ENCODE measurements at regions not wholly inside any gene's neighbourhood (a gene's known extent, or its start where the extent isn't known, plus 50 kb on each side); places are given as distances from the start of the nearest gene placed in this dataset.
"Not testable (repeated sequence)": the region's sequence is repeated elsewhere in the genome, so short reads cannot be mapped to it uniquely, and the experiment has no call there.

DNA sequence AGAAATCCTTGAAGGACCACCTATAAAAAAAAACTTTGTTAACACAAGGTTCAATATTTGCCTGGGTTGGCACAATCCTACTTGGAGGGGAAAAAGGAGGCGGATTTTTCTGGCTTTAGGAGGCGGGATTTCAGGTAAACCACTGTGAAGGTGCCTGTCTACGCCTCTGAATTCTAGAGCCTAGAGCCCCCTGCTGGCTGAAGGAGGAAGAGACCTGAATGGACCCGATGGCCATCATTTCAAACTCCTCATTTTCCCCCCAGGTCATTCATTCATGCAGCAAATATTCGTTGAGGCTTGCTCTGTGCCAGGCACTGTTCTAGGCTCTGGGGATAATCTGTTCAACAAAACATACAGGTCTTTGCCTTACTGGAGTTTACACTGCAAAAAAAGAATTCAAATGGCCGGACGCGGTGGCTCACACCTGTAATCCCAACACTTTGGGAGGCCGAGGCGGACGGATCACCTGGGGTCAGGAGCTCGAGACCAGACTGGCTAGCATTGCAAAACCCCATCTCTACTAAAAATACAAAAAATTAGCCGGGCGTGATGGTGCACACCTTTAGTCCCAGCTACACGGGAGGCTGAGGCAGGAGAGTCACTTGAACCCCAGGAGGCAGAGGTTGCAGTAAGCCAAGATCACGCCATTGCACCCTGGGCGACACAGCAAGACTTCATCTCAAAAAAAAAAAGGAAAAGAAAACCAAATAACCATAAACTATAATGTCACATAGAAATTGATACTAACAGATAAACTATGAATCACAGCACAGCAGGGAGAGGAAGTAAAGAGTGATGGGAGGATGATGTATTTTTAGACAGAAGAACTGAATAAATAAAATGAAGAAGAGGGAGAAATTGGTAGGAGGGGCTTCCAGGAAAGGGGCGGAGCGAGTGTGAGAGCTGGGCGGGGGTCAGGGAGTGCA lies 90.1 kb upstream of the NFE2L3 start:
- FAIRE-seq (peak; percentile 48), DNase-seq (ENCODE audit: low spot score) (peak; percentile 52)

DNA sequence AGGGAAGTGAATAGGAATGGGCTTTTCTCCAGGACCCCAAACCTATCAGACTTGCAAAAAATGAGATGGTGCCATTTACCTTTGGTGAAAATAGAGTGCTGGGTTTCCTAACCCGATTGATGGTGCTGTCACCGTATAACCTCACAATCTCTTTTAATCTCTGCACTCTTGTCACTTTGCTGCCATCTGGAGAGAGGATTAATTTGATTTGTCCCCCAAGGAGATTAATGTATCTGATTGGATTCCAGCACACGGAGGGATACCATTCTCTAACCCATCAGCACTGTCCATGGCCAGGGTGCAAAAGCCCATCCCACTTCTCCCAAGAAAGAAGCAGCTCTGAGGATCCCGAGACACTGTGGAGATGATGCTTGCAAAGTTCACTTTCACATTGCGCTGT lies 86.3 kb upstream of the NFE2L3 start:
- DNase-seq (ENCODE audit: low spot score) (no peak), FAIRE-seq (no peak)

DNA sequence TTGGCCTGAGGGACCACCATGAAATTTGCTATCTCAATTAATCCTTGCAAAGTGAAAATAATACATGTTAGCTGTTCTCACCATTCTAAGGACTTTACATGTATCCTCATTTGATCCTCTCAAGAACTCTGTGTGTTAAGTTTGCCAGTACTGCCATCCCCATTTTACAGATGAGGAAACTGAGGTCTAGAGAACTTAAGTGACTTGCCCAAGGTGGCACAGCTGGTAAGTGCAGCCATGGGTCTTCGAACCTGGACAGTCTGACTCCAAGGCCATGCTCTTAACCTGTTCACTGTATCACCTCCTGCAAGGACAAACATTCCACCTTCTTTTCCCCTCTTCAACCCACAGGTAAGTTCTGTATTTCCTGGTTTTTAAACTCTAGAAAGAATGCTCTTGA lies 85.3 kb upstream of the NFE2L3 start:
- FAIRE-seq (no peak), DNase-seq (ENCODE audit: low spot score) (no peak)

DNA sequence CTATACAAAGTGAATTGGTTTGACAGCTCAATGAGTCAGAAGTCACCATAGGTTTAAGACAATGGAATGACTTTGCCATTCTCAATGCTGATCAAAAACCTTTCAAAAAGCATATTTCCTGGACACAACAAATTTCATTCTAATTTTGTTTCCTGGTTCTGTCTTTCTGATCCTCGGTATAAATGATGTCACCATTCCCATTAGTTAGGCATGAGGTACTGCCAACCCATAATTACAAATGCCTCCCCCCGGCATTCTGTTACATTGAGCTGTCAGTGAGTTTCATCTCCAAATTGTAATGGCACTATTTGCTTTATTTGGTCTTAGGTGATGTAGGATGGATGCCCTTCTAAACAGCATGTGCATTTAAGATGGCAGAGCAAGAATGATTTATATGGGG lies 81.7 kb upstream of the NFE2L3 start:
- FAIRE-seq (no peak), DNase-seq (ENCODE audit: low spot score) (no peak)

DNA sequence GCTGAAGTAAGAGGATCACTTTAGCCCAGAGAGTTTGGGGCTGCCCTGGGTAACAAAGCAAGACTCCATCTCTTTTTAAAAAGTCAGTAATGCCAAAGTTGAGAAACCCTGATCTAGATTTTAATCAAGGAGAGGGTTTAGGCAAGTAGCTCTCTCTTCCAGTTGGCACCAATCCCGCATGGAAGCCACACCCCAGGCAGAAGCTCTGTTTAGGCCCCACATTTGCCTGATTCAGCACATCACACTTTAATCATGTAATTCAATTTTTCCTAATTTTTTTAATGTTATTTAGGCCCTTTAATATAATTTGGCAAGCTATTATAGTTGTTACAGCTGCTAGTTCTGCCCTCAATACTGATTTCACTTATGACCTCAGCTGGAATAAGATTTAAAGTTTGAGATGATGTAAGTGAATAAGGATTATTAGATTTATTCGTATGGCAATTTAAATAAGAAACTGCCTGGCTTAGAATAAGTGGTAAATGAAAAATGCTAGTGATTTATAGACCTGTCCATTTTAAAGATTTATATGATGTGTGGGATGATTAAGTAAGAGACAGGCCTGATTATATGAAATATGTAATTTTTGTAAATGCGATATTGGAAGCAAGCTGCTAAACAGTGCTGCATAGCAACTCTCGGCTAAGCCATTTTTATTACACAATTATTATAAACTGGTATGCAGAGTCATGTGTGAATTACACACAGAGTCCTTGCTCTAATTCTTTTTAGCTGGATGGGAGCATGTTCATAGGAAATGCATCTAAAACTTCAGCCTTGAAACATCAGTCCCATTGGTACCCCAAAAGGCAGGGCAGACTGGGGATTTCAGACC lies 80.2 kb upstream of the NFE2L3 start:
- DNase-seq (ENCODE audit: low spot score) = no peak
- FAIRE-seq = no peak

DNA sequence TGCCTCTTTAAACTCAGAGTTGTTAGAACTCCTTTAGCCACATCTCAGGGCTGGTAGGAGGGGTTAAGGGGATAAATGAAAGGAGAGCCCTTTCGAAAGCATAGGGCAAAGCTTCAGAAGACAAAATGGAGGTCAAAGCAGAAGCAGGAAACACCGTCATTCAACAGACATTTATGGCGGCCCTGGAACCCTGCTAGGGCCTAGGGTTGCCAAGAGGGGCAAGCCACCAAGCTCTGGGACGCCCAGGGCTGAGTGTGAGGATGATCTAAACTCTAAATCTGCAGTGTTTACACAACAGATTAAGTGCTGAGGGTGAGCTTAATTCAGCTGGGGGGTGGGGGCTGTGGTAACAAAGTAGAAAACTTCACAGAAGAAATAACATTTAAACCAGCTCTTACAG lies 79.0 kb upstream of the NFE2L3 start:
- DNase-seq (ENCODE audit: low spot score) (no peak), FAIRE-seq (no peak)

DNA sequence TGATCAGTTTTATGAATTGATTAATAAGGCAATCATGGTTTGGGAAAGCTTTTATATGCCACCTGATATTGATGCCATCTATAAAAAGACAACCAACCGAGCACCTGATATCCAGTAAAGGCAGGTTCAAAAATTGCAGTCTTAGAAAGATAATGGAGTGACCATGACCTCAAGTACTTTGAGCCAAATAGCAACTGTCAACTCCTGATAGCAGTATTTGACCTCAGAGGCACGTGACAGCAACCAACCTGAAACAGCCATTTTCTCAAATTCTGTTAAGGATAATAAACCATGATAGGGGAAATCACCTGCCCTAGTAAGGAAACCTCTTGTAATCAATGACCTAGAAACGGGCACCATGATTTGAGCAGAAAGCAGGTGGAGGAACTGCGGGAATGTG lies 77.1 kb upstream of the NFE2L3 start:
- no peak for DNase-seq (ENCODE audit: low spot score)
- FAIRE-seq = no peak

DNA sequence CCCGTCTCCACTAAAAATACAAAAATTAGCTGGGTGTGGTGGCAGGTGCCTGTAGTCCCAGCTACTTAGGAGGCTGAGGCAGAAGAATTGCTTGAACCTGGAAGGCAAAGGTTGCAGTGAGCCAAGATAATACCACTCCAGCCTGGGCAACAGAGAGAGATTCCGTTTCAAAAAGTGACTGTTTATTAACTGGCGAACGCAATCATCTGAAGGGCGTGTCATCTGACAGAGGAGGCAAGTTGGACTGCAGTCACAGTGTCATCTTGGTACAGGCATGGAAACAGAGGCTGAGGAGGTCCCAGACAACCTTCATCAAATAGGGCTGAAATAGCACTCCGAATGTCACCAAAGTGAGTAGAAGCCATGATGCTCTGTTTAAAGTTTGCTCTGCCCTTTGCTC lies 75.3 kb upstream of the NFE2L3 start:
- DNase-seq (ENCODE audit: low spot score) (no peak), FAIRE-seq (no peak)

DNA sequence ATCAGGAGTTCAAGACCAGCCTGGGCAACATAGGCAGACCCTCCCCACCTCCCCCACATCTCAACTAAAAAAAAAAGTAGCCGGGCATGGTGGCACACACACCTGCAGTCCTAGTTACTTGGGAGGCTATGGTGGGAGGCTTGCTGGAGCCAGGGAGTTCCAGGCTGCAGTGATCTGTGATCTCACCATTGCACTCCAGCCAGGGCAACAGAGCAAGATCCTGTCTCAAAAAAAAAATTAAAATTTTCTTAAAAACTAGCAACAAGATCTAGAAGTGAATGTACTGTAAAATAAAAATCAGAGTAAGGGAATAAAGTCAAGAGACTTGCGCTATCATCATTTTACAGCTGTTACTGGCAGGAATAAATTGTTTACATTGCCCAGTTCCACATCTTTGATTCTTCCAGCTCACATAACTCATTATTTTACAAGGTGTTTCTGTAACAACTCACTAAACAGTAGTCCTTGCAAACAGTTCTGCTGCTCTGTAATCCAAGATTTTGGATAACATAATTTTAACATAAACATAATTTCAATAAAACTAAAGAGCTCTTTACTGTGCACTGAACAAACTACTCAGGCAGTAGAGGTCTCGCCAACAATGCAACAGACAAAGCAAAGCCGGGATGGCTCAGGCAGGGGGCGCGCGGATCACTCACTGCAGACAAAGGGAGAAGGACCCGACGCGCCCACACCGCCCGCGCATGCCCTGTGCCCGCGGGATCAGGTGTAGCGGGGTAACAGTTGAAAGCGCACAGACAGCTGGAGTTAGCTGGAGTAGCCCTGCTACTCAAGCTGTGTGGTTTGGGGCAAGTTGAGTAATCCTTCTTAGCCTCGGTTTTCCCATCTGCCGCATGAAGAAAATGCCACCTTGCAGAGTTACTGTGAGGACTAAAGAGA lies 73.3 kb upstream of the NFE2L3 start:
- FAIRE-seq (no peak), DNase-seq (ENCODE audit: low spot score) (peak; percentile 31)

DNA sequence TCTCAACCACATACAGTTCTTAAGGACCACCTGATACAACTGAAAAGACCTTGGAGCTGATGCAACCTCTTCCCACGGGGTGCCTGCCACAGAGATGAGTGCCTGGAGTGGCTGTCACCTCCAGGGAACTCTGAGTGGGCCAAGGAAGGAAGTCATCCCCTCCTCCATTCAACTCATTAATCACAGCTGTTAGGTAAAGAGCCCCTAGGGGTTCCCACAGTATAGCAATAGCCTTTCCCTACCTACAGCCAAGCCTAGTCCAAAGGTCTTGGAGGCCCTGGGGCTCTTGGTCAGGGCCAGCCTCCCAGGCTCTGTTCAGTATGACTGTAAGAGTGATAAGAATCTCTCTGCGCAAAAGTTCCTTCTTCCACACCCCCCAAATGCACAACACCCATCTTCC lies 70.4 kb upstream of the NFE2L3 start:
- DNase-seq (ENCODE audit: low spot score) (no peak), FAIRE-seq (no peak)

DNA sequence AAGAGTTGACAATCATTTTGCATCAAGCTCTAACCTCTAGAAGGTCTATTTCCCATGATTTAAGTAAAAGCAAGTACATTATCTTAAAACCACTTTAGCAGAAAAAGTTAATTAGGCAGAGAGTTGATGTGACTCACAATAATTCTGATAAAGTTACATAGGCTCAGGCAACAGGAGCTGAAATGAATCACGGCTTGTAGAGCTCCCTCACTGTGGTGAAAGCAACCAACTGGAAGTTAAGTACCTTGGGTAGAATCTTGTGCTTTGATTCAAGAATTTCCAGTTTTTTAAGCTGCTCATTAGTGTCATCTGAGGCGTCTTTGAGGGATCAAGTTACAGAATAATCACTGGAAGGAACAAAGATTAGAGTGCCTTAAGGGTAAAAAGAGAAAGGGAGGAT lies 68.9 kb upstream of the NFE2L3 start:
- FAIRE-seq (peak; percentile 28), DNase-seq (ENCODE audit: low spot score) (no peak)

DNA sequence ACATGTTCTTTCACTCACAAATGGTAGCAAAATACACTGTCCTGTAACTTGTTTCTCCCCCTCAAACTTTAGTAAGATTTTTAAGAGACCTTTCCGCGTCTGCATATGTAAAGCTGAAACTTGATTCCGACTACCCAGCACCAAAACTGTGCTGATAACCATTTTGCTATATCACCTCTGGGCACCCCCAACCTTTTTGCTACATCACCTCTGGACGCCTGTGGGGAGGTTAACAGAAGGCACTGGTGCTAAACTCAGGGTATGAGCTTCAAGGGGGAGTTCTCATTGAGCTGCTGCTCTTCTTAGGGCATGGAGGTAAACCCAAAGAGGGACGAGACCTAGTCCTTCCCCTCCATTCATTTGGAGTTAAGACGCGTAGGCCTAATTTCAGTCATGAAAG lies 67.6 kb upstream of the NFE2L3 start:
- DNase-seq (ENCODE audit: low spot score) (no peak), FAIRE-seq (no peak)

DNA sequence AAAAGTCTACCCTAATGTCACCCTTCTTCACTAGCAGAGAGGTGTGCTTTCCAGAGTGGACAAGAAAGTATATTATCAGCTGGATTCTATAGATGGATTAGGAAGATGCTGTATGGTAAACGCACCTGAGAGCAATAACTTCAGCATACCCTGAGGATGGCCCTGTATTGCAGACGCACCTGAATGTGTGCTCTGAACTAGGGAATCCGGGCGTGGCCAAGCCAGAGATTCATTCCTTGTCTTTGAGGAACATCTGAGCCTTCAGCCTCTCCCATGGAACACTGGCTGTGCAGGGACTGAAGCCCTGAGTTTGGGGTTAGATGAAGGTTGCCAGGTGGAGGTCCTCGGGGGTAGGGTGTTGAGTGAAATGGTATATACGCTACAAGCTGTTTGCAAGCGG lies 66.2 kb upstream of the NFE2L3 start:
- no peak for DNase-seq (ENCODE audit: low spot score)
- no peak for FAIRE-seq

DNA sequence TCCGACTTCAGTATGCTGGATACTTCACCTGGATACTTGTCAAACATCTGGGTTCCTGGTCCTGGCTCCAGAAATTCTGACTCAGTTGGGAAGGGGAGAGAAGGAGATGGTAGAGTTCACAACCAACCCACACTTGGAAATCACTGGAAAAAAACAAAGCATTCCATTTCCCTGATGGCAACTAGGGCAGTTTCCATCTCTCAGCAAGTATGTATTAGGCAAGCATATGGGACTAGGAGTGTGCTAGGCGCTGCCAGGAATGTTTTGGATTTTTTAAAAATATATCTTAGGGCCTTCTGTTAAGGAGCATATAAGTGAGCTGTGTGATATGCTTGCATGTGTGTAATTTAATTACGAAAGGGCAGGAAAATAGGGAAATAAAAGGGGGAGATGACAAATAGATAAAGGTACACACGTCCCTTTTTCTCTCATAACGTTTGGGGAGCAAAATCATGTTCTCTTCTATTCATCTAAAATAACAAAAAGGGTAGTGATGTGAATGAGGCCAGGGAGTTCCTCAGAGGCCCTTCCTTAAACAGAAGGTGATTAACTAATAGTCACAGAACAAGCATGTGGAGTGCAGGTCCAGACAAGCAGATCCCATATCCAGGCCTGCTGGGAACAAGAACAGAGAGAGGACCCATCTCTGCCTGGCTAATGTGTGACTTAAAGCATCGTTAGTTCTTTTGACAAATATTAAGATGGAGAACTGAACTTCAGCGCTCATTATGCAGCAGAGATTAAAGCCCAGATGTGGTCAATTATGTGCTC lies 64.5 kb upstream of the NFE2L3 start:
- FAIRE-seq = no peak
- DNase-seq (ENCODE audit: low spot score) = no peak

DNA sequence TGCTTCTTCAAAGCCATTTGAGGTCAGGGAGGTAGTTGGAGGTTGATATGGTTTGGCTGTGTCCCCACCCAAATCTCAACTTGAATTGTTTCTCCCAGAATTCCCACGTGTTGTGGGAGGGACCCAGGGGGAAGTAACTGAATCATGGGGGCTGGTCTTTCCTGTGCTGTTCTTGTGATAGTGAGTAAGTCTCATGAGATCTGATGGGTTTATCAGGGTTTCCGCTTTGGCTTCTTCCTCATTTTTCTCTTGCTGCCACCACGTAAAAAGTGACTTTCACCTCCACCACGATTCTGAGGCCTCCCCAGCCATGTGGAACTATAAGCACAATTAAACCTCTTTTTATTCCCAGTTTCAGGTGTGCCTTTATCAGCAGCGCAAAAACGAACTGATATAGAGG lies 62.5 kb upstream of the NFE2L3 start:
- not testable (repeated sequence) for DNase-seq (ENCODE audit: low spot score); FAIRE-seq

DNA sequence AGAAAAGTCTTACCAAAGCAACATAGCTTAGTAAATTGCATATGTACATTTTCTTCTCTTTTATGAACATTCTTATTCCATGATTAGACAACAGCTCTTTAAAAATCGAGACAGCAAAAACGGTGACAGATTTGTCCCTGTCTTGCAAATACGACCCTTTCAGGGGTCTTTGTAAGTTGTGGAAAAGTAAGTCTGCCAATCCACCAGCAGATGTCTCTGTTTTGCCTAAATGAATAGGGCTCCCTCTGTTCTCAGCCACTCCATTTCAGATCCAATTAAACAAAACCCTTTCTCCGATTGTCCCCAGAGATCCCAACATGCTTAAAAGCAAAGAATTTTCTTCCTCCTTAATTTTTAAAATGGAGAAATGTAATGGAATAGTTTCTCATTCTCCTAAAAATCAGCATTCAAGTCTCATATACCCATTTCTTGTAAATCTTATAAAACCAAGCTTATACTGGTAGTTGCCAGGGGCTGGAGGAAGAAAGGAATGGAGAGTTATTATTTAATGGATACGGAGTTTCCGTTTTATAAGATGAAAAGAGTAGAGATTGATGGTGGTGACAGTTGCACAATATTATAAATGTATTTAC lies 61.0 kb upstream of the NFE2L3 start:
- peak; percentile 65 for FAIRE-seq
- peak; percentile 43 for DNase-seq (ENCODE audit: low spot score)

DNA sequence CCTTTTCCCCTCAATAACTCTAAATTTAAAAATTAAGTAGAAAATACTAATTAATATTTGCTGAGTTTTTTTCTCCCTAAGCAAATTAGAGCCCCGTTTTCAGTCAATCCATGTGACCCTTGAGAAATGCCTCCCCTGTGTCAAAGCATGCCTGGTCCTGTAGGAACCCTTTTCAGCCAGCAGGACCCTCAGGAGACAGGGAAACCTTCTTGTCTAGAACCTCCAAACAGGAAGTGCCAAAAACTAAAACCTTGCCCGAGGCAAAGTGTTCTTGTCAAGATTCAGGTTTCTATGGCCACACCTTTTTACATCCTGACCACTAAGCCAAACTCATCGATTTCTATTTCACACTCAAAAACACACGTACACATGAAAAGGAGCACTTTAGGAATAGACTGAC lies 60.1 kb upstream of the NFE2L3 start:
- DNase-seq (ENCODE audit: low spot score) (no peak), FAIRE-seq (no peak)

DNA sequence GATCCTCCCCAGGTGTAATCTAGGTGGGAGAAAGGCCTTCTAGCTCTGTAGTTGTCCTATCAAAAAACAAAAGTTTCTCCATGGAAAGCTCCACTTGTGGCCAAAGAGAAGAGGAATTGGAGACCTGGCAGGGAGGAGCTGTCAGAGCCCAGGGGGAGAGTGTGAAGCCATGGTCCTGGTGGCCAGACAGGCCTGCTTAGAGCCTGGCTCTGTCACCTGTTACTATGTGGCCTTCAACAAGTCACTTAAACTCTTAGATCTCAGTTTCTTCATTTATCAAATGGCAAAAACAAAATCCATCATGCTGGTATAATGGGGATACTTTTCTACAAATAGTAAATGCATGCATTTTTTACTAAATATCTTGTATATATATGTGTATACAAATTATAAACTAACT lies 59.0 kb upstream of the NFE2L3 start:
- DNase-seq (ENCODE audit: low spot score) (no peak), FAIRE-seq (no peak)

DNA sequence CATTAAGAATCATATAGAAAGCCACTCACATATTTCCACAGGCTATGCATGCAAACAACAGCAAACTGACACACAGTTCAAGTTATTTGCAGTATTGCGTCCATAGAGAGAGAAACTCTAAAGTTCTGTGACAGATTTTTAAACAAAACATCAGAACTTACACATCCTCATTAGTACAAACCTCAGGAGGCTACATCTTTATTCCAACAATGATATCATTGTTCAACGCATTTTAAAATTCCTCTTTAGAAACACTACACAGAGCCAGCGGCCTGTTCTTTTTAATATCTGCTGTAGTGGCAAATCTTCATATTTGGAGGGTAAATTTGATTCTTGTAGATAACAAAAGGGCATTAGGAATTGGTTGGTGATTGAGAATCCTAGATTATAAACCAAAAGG lies 55.9 kb upstream of the NFE2L3 start:
- FAIRE-seq (no peak), DNase-seq (ENCODE audit: low spot score) (no peak)

Data from RCC 7860 (cell line).